BJ (cell line): ENCODE measurements at regions not wholly inside any gene's neighbourhood (a gene's known extent, or its start where the extent isn't known, plus 50 kb on each side); places are given as distances from the start of the nearest gene placed in this dataset.

Experiments
- CTCF ChIA-PET: fragments of 350-600 bp; formaldehyde crosslinking; extraction: SDS; loops from one replicate; lab custom pipeline; 2021; ENCODE audit warnings: antibody characterized with exemption, inconsistent platforms; lab: Yijun Ruan, JAX
- POLR2A ChIA-PET: fragments of 300-600 bp; sonication (Branson Sonifier 250); formaldehyde crosslinking; extraction: SDS; loops from one replicate; lab custom pipeline; 2021; ENCODE audit warnings: antibody characterized with exemption; lab: Charles Lee
- DNase-seq: peaks from one replicate; pipeline ENCODE4 v3.0.0-alpha.2; 2011; ENCODE audit warnings: low read depth
- H3K27me3 ChIP-seq: 2 replicates; pipeline ENCODE4 v1.6.0; 2011; ENCODE audit warnings: low read length; ENCODE audit not compliant: control insufficient read depth, insufficient read depth
- H3K36me3 ChIP-seq: 2 replicates; pipeline ENCODE4 v1.5.1; 2011; ENCODE audit warnings: low read length; ENCODE audit not compliant: control insufficient read depth, insufficient read depth
- H3K4me3 ChIP-seq: 2 replicates; pipeline ENCODE4 v1.5.1; 2011; ENCODE audit warnings: low read depth, mild to moderate bottlenecking, control low read depth, low read length
- CTCF ChIP-seq: IDR thresholded peaks from 2 replicates; pipeline ENCODE4 v1.5.1; 2011; ENCODE audit warnings: low read depth, mild to moderate bottlenecking, control low read depth, inconsistent platforms, low read length, moderate library complexity; ENCODE audit not compliant: insufficient read depth

GRCh38 chr6:145139895-145140294 lies 595.4 kb downstream of the EPM2A start:
- Histone ChIP-seq H3K36me3 (no peaks in the 10 kb centered on the region), H3K27me3 (no peaks in the 10 kb centered on the region), H3K4me3 (no peak overlapping the region)
- ChIA-PET POLR2A (no interaction called here), CTCF (interaction anchor here (0.6 to 1.4 kb wide), 3 partner anchors 107 to 282 kb away, joined by 3 to 4 read pairs (median 3); no protein-coding TSS in a partner anchor)
- TF ChIP-seq CTCF = no peak
- DNase-seq = no peak

- ChIA-PET CTCF (interaction anchor here (1.5 kb wide), 1 partner anchor 492 kb away, joined by 4 read pairs; no protein-coding TSS in a partner anchor), POLR2A (no interaction called here)
- TF ChIP-seq CTCF = no peak
Measured at GRCh38 chr6:145141572-145141971, 593.7 kb downstream of the EPM2A start.

GRCh38 chr6:145142958-145143357 lies 592.4 kb downstream of the EPM2A start:
- CTCF ChIA-PET = interaction anchor here (1.5 kb wide), 1 partner anchor 491 kb away, joined by 4 read pairs; no protein-coding TSS in a partner anchor

More at GRCh38 chr6:145141572-145141971, 593.7 kb downstream of the EPM2A start:
- Histone ChIP-seq H3K36me3 (no peaks in the 10 kb centered on the region), H3K27me3 (no peaks in the 10 kb centered on the region), H3K4me3 (no peak overlapping the region)
- DNase-seq = no peak

GRCh38 chr6:145143379-145143778 lies 591.9 kb downstream of the EPM2A start:
- Histone ChIP-seq H3K4me3 (no peak overlapping the region), H3K27me3 (no peaks in the 10 kb centered on the region), H3K36me3 (no peaks in the 10 kb centered on the region)
- ChIA-PET CTCF (no interaction called here), POLR2A (no interaction called here)
- TF ChIP-seq CTCF = no peak
- no peak for DNase-seq

More at GRCh38 chr6:145142958-145143357, 592.4 kb downstream of the EPM2A start:
- DNase-seq = no peak
- no peak overlapping the region for H3K4me3 ChIP-seq
- no peak for TF ChIP-seq CTCF
- POLR2A ChIA-PET = no interaction called here
- H3K27me3 ChIP-seq = no peaks in the 10 kb centered on the region
- H3K36me3 ChIP-seq = no peaks in the 10 kb centered on the region

- ChIA-PET CTCF (interaction anchor here (1.9 kb wide), 1 partner anchor 486 kb away, joined by 4 read pairs; no protein-coding TSS in a partner anchor), POLR2A (no interaction called here)
Measured at GRCh38 chr6:145147559-145147958, 587.8 kb downstream of the EPM2A start.

More at GRCh38 chr6:145147559-145147958, 587.8 kb downstream of the EPM2A start:
- DNase-seq = no peak
- TF ChIP-seq CTCF = no peak
- H3K36me3 ChIP-seq = no peaks in the 10 kb centered on the region
- H3K4me3 ChIP-seq = no peak overlapping the region
- H3K27me3 ChIP-seq = no peaks in the 10 kb centered on the region
